ENCODE measurements at regions not wholly inside any gene's neighbourhood (a gene's known extent, or its start where the extent isn't known, plus 50 kb on each side); places are given as distances from the start of the nearest gene placed in this dataset.

- no peak for DNase-seq
These were observed 1599.5 kb downstream of the NCAM2 start for GRCh38 chr21:22597660-22598255.

GRCh38 chr21:22609802-22610201 lies 1611.6 kb downstream of the NCAM2 start:
- no peak for DNase-seq

- DNase-seq = no peak
These were observed 1629.7 kb downstream of the NCAM2 start for GRCh38 chr21:22627911-22628310.

- DNase-seq = no peak
These were observed 1632.8 kb downstream of the NCAM2 start for GRCh38 chr21:22630953-22631465.

- no peak for DNase-seq
These were observed 1634.0 kb downstream of the NCAM2 start for GRCh38 chr21:22632176-22632575.

- no peak for DNase-seq
These were observed 1651.0 kb downstream of the NCAM2 start for GRCh38 chr21:22649246-22649645.

- DNase-seq = no peak
These were observed 1652.0 kb downstream of the NCAM2 start for GRCh38 chr21:22650226-22650625.

- no peak for DNase-seq
These were observed 1659.6 kb downstream of the NCAM2 start for GRCh38 chr21:22657781-22658180.

GRCh38 chr21:22670148-22670547 lies 1671.9 kb downstream of the NCAM2 start:
- no peak for DNase-seq

- DNase-seq = no peak
These were observed 1681.0 kb downstream of the NCAM2 start for GRCh38 chr21:22679207-22679606.

- DNase-seq = no peak
These were observed 1693.4 kb downstream of the NCAM2 start for GRCh38 chr21:22691658-22692057.

- no peak for DNase-seq
These were observed 1705.3 kb downstream of the NCAM2 start for GRCh38 chr21:22703521-22703920.

GRCh38 chr21:22710721-22711120 lies 1712.5 kb downstream of the NCAM2 start:
- DNase-seq = no peak

- DNase-seq = no peak
These were observed 1713.4 kb downstream of the NCAM2 start for GRCh38 chr21:22711636-22712035.

GRCh38 chr21:22725436-22725835 lies 1727.2 kb downstream of the NCAM2 start:
- no peak for DNase-seq

- no peak for DNase-seq
These were observed 1729.9 kb downstream of the NCAM2 start for GRCh38 chr21:22728091-22728490.

- DNase-seq = peak; percentile 12
These were observed 1744.9 kb downstream of the NCAM2 start for GRCh38 chr21:22743085-22743484.

- no peak for DNase-seq
These were observed 1756.5 kb downstream of the NCAM2 start for GRCh38 chr21:22754746-22755145.

GRCh38 chr21:22758478-22758877 lies 1760.3 kb downstream of the NCAM2 start:
- no peak for DNase-seq

GRCh38 chr21:22762463-22762862 lies 1764.3 kb downstream of the NCAM2 start:
- no peak for DNase-seq

- no peak for DNase-seq
These were observed 1765.2 kb downstream of the NCAM2 start for GRCh38 chr21:22763442-22763841.

GRCh38 chr21:22764222-22764621 lies 1766.0 kb downstream of the NCAM2 start:
- no peak for DNase-seq

- DNase-seq = no peak
These were observed 1793.2 kb downstream of the NCAM2 start for GRCh38 chr21:22791376-22791775.

GRCh38 chr21:22791986-22792560 lies 1793.9 kb downstream of the NCAM2 start:
- peak; percentile 55 for DNase-seq

- DNase-seq = no peak
These were observed 1796.9 kb downstream of the NCAM2 start for GRCh38 chr21:22795091-22795490.
